ENCODE measurements at regions not wholly inside any gene's neighbourhood (a gene's known extent, or its start where the extent isn't known, plus 50 kb on each side); places are given as distances from the start of the nearest gene placed in this dataset.

GRCh38 chr13:77412860-77413259 lies 86.0 kb upstream of the MYCBP2 start:
- WGBS = 88% methylated on average over 2 of the region's 2 CpGs
- intact Hi-C loops (cut with DNase I) = no loop called here
- Histone ChIP-seq H3K4me1 (no peaks in the 10 kb centered on the region), H3K4me3 (no peak overlapping the region), H3K27me3 (no peaks in the 10 kb centered on the region), H3K27ac (replicated peaks in 1 of 4) (no peak overlapping the region), H3K9me3 (no peaks in the 10 kb centered on the region), H3K36me3 (no peaks in the 10 kb centered on the region)
- TF ChIP-seq POLR2A (IDR thresholded peaks at IDR 0.05; ENCODE audit: low read depth) = no peak
- no peak for TF ChIP-seq POLR2AphosphoS5 (IDR thresholded peaks at IDR 0.05)
- TF ChIP-seq EP300 (IDR thresholded peaks at IDR 0.05) = no peak
- TF ChIP-seq, protein P1, sequence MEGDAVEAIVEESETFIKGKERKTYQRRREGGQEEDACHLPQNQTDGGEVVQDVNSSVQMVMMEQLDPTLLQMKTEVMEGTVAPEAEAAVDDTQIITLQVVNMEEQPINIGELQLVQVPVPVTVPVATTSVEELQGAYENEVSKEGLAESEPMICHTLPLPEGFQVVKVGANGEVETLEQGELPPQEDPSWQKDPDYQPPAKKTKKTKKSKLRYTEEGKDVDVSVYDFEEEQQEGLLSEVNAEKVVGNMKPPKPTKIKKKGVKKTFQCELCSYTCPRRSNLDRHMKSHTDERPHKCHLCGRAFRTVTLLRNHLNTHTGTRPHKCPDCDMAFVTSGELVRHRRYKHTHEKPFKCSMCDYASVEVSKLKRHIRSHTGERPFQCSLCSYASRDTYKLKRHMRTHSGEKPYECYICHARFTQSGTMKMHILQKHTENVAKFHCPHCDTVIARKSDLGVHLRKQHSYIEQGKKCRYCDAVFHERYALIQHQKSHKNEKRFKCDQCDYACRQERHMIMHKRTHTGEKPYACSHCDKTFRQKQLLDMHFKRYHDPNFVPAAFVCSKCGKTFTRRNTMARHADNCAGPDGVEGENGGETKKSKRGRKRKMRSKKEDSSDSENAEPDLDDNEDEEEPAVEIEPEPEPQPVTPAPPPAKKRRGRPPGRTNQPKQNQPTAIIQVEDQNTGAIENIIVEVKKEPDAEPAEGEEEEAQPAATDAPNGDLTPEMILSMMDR (IDR thresholded peaks at IDR 0.05) = no peak
- no peak for DNase-seq (ENCODE audit: extremely low spot score)

GRCh38 chr13:77412116-77412635 lies 85.3 kb upstream of the MYCBP2 start:
- intact Hi-C loops (cut with DNase I) = no loop called here
- DNase-seq (ENCODE audit: extremely low spot score) = no peak
- TF ChIP-seq EP300 (IDR thresholded peaks at IDR 0.05) = no peak
- TF ChIP-seq POLR2AphosphoS5 (IDR thresholded peaks at IDR 0.05) = no peak
- TF ChIP-seq POLR2A (IDR thresholded peaks at IDR 0.05; ENCODE audit: low read depth) = no peak
- TF ChIP-seq, protein P1 (IDR thresholded peaks at IDR 0.05) = no peak
- no peaks in the 10 kb centered on the region for H3K9me3 ChIP-seq
- H3K27ac ChIP-seq (replicated peaks in 1 of 4) = no peak overlapping the region
- no peaks in the 10 kb centered on the region for H3K4me1 ChIP-seq
- H3K27me3 ChIP-seq = no peaks in the 10 kb centered on the region
- no peak overlapping the region for H3K4me3 ChIP-seq
- whole genome bisulfite sequencing = 65% methylated on average over 3 of the region's 3 CpGs
- no peaks in the 10 kb centered on the region for H3K36me3 ChIP-seq

DNA sequence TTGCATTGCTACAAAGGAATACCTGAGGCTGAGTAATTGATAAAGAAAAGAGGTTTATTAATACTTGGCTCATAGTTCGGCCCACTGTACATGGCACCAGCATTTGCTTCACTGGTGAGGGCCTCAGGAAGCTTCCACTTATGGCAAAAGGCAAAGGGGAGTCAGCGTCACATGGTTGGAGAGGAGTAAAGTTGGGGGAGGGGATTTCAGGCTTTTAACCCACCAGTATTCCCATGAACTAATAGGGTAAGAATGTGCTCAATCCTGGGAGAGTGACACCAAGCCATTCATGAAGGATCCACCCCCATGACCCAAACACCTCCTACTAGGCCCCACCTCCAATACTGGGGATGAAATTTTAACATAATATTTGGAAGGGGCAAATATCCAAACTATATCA lies 82.5 kb upstream of the MYCBP2 start:
- no peak for TF ChIP-seq POLR2AphosphoS5 (IDR thresholded peaks at IDR 0.05)
- Histone ChIP-seq H3K36me3 (no peaks in the 10 kb centered on the region), H3K4me1 (no peaks in the 10 kb centered on the region), H3K9me3 (no peaks in the 10 kb centered on the region), H3K27ac (replicated peaks in 1 of 4) (no peak overlapping the region), H3K4me3 (no peak overlapping the region), H3K27me3 (no peaks in the 10 kb centered on the region)
- 100% methylated on average over 2 of the region's 2 CpGs for WGBS
- intact Hi-C loops (cut with DNase I) = no loop called here
- DNase-seq (ENCODE audit: extremely low spot score) = no peak

DNA sequence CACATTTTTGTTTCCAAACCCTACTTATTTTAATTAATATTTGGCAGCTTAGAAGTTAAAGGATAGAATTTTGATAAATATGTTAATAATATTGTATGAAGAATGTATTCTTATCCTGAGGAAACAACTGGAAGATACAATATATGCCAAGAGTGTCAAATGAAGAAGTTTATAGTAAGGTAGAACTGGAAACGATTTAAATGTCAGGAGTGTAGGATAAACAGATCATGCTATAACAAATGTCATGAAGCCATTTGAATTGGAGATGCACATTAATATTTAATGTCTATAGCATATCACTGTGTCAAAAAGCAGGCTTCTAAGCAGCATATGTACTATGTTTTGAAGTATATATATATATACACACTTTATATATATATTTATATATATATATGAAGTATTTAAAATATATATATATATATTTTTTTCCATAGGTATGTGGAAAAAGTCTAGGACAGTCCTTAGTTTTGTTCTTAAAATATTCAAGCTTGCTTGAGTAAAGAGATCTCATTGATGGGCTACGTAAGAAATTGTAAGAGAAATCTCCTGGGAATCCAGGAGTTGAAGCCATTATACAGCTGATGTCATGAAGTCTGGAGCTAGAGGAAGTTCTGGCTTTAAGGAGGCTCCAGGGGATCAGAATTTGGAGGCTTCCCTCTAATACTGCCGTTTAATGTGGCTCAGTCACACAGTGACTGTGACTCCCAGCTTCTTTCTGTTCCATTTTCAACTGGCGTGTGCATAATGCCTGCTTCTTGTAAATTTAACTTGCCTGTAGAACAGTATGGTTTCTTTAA lies 79.9 kb upstream of the MYCBP2 start:
- Histone ChIP-seq H3K4me3 (no peak overlapping the region), H3K36me3 (no peaks in the 10 kb centered on the region), H3K27ac (replicated peaks in 1 of 4) (no peak overlapping the region), H3K4me1 (no peaks in the 10 kb centered on the region), H3K9me3 (no peaks in the 10 kb centered on the region), H3K27me3 (no peaks in the 10 kb centered on the region)
- intact Hi-C loops (cut with DNase I) = no loop called here
- 69% methylated on average over 4 of the region's 4 CpGs for WGBS
- TF ChIP-seq POLR2AphosphoS5 (IDR thresholded peaks at IDR 0.05) (no peak), POLR2A (IDR thresholded peaks at IDR 0.05; ENCODE audit: low read depth) (no peak), EP300 (IDR thresholded peaks at IDR 0.05) (no peak)
- TF ChIP-seq, protein P1 (IDR thresholded peaks at IDR 0.05) = no peak
- no peak for DNase-seq (ENCODE audit: extremely low spot score)

GRCh38 chr13:77398825-77399620 lies 72.1 kb upstream of the MYCBP2 start:
- Histone ChIP-seq H3K4me1 (no peaks in the 10 kb centered on the region), H3K27me3 (no peaks in the 10 kb centered on the region), H3K27ac (replicated peaks in 1 of 4) (no peak overlapping the region), H3K36me3 (no peaks in the 10 kb centered on the region), H3K9me3 (no peaks in the 10 kb centered on the region), H3K4me3 (no peak overlapping the region)
- TF ChIP-seq POLR2AphosphoS5 (IDR thresholded peaks at IDR 0.05) (no peak), EP300 (IDR thresholded peaks at IDR 0.05) (no peak)
- TF ChIP-seq, protein P1 (IDR thresholded peaks at IDR 0.05) = no peak
- intact Hi-C loops (cut with DNase I) = no loop called here
- DNase-seq (ENCODE audit: extremely low spot score) = no peak
- WGBS = 61% methylated on average over 3 of the region's 3 CpGs

All from esophagus muscularis mucosa (tissue), 4 donors.